HG03342 (cell line): ENCODE measurements at regions not wholly inside any gene's neighbourhood (a gene's known extent, or its start where the extent isn't known, plus 50 kb on each side); places are given as distances from the start of the nearest gene placed in this dataset.
"Not testable (repeated sequence)": the region's sequence is repeated elsewhere in the genome, so short reads cannot be mapped to it uniquely, and the experiment has no call there.

ENCODE experiments used
- ATAC-seq: cut with Tn5 transposase; IDR thresholded peaks from one replicate; pipeline ENCODE4 v1.9.1; 2021; ENCODE audit warnings: mild to moderate bottlenecking, moderate library complexity; ENCODE audit not compliant: unreplicated experiment

DNA sequence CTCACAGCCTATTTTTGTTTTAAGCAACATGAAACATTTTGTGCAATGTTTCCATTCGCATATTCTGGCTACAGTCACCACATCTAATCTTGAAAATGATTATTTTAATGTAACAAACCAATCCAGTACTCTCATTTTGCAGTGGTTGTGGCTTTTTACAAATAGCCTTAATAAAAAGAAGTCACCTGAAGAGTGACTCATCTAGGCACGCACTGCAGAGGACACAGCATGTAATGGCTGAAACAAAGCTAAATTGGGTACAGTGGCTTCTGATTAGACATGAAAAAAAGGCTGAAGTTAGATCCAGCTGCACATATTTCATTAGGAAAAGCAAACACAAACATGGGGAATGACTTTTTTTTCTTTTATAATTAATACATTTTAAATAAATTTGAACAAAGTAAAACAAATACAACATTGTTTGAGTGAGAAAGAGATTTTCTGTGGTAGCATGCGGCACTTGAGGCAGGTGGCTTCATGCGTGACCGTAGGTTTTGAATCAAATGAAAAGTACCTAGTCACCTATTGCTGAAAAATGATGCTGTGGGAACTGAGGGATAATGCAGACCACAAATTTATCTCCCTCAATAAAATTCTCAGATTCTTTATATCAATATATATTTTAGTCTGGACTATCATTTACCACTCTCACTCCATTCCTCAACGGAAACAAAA is 240.8 kb upstream of the DDX53 start:
- no peak for ATAC-seq

DNA sequence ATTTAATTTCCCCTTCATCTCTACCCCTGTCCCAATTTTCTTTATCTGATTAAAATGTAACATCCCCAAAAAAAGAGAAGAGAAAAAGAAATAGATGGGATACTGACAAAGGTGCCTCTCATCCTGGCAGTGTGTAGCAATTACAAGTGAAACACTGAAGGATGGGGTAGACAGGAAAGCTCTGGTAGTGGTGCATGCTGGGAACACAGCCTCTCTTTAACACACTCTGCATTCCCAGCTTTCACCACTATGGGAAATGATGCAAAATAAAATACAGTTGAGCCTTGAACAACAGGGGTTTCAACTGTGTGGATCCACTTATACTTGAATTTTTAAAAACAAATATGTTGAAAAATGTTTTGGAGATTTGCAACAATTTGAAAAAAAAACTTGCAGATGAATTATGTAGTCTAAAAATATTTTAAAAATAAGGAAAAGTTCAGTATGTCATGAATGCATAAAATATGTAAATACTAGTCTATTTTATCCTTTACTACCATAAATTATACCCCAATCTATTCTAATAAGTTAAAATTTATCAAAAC is 239.2 kb upstream of the DDX53 start:
- ATAC-seq = no peak

DNA sequence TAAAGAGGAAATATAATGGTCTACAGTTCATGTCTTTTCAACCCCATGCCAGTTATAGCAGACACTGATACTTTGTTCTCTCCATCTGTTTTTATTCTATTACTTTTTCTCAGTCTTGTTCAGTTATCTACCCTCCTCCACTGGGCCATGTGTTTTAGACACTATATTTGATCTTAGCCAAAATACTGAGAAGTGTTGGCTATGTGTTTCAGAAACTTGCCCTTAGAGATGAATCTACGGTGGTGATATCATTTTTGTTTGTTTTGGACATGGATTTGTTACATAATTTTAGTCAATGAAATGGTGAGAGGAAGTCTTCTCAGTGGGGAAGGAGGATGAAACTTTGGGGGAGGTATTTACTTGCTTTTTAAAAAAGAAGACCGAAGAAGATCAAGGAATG is 211.5 kb upstream of the DDX53 start:
- no peak for ATAC-seq

DNA sequence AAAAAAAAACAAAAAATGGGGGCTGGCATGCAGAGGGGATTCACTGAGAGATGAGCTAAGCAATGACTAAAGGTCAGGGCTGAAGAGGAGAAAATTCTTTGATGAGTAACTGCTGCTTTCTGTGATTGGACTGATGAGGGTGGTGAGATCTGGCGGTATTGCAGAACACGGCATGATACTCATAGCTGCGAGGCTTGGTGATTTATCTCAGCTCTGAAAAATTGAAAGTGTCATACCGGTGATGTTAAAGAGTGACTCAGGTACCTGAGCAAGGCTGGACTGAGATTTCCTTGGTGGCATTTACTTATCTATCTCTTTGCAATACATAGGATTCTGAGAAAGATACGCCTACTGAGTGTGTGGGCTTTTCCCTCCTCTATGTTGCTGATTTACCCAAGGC is 204.1 kb upstream of the DDX53 start:
- ATAC-seq = no peak

DNA sequence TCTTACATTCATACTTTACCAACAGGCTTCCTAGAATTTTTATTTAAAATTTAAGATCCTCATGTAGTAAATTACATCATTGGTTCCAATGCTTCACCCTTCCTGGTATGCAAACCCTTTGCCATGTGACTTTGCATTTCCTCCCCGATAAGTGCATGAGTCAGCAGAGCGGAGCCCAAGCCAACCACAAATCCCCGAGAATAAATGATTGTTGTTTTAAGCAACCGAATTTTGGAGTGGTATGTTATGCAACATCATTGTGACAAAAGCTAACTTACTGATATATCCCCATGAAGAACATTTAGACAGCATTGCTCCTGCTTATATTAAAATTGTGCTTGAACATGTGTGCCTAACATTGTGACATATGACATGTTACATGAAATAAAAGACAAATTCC is 199.4 kb upstream of the DDX53 start:
- ATAC-seq = no peak

DNA sequence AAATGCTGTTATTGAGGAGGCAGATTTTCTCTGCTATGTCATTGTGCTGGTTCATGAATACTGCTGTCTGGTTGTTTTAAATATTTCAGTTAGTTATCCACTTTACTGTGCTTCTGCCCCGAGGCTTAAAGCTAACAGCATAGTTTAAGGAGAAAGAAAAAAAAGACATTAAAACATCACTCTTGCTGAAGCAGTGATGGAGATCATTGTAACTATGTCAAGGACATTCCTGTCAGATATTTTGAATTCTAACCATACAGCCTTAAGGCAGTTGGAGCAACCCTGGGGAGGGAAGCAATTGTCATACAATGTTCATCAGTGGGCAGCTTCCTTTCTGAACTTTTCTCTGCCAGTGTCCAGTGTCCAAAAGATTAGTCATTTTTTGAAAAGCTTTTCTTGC is 199.0 kb upstream of the DDX53 start:
- no peak for ATAC-seq

DNA sequence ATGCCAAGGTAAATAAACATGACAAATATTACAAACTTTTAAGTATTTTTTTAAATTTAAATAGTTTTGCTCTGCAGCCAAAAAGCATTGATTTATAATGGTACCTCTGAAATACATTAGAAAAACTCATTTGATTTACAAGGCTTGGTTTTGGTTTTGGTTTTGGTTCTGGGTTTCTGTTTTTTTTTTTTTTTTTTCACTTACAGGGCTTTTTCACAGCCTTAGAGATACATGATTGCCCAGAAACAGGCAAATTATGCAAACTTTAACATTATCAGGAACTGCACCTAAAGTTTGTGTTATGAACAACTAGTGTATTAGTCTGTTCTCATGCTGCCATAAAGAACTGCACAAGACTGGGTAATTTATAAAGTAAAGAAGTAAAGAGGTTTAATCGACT is 196.4 kb upstream of the DDX53 start:
- no peak for ATAC-seq

DNA sequence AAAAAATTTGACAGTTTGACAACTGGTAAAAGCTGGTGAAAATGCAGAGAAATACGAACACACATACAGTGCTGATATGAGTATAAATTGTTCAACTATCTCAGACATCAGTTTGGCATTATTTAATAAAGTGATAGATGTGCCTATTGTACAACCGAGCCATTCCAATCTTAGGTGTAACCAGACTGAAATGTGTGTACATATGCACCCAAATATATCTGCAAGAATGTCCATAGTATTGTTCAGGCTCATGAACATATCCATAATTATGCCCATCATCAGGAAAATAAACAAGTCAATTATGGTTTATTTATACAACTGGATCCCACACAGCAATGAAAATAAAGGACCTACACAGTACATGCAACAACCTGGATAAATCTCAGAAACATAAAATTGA is 188.9 kb upstream of the DDX53 start:
- ATAC-seq = no peak

DNA sequence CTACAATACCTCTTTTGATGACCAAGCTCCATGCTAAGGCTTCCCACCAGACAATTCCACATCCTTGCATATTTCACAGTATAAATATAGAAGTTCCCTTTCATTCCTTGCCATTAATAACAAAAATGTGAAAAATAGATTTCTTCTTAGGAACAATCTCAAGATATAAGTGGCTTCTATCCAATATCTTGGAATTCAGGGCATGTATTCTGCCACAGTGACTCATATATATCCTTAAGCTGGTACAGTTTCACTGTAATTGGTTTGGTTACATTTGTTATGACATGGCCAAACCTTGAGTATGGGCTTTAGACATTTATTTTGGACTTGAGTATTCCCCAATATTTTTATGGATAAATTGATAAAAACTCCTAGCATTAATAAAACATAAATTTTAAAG is 181.7 kb upstream of the DDX53 start:
- no peak for ATAC-seq

DNA sequence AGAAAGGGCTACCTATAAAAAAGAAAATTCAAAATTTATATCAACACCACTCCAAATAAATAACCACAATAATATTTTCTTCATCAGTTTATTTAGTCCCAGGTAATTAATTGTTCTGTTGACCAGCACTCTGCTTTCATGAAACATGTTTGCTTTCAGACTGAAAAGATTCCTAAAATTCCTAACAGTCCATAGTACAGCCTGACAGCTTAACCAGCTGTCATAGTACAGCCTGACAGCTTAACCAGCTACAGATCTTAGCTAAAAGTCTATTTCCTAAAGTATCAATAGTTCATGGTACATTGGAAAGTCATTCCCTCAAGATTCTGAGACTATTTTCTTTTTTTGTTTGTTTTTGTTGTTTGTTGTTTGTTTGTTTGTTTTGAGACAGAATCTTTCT is 144.1 kb upstream of the DDX53 start:
- ATAC-seq = no peak

DNA sequence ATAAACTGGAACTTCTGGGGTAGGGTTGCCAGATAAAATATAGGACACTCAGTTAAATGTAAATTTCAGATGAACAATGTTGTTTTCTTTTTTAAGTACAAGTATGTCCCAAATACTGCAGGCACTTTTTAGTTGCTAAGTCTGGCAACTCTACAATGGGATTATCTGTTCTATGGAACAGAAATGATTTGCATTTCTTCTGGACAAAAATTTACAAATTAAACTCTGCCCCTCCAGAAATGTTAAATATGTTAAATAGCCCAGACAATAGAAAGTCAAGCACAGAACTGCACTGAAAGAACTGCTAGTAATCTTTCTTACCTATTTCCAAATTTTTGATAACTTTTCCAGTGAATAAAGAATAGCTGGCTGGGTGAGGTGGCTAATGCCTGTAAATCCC is 140.1 kb upstream of the DDX53 start:
- no peak for ATAC-seq

DNA sequence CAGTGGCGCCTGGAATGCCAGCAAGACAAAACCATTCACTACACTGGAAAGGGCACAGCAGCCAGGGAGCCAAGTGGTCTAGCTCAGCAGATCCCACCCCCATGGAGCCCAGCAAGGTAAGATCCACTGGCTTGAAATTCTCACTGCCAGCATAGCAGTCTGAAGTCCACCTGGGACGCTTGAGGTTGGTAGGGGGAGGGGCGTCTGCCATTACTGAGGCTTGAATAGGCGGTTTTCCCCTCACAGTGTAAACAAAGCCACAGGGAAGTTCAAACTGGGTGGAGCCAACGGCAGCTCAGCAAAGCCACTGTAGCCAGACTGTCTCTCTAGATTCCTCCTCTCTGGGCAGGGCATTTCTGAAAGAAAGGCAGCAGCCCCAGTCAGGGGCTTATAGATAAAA is 133.0 kb upstream of the DDX53 start:
- ATAC-seq = not testable (repeated sequence)

DNA sequence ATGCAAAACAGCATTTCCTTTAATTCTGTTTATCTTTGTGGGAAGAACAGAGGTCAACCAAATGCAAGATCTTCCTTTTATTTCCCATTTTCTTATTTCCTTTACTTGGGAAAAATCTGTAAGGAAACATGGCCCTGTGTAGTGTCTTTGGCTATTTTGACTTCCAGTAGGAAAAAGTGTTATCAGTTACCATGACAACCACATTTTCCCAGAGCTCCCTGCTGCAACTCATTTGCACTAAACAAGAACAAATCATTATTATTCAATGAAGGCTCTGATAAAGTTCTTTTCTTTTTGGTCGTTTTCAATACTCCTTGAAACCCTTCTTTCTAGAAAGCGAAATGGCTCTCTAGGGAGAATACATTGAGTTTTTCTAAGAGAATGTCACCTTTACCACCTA is 117.2 kb upstream of the DDX53 start:
- ATAC-seq = no peak

DNA sequence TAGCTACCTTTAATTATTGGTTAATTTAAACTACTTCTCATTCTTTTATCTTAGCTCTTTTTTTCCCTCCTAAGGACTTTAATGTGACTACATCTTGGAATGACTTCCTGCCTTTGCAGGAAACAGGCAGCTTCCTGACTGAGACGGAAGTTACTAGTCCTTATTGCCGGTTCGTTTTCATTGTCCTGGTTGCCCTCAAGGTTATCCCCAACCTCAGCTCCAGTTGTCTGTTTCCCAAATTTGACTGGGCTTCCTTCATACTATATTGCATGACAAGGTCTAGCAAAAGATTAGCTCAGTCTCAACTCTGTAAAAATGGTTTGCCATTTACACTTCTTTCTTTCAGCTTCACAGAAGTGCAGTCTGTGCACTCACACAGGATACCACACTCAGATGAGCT is 109.9 kb upstream of the DDX53 start:
- ATAC-seq = no peak

DNA sequence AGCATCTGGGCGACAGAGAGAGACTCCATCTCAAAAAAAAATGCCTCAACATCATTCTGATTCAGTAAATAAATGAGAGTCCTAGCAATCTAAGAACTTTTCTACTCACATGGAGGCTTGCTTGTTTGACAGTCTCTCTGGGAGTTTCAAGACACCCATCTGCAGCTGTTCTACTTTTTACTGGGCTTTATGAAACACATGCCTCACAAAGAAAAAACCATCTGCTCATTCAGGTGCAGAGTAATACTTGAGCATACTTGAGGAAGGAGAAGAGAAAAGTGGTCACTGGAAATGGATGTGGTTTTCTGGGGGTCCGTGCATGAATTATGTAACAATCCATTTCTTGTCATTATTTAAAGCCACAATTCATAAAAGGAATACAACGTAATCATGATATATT is 87.1 kb upstream of the DDX53 start:
- no peak for ATAC-seq

DNA sequence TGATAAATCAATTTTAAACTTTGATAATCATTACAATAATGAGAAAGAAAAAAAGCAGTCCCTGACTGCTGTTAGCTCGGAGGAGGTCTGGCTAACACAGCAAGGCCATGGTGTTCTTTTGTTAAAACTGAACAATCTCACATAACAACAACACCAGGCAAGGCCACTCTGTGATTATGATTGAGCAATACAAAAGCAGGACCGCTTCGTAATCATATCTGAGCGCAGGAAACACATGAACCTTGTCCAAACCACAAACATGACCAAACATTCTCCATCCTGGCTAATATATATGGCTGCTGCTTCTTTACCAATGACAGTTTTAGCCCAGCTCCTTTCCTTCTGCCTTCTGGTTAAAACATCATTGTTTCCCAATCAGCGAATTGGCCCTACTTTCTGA is 76.8 kb upstream of the DDX53 start:
- no peak for ATAC-seq

DNA sequence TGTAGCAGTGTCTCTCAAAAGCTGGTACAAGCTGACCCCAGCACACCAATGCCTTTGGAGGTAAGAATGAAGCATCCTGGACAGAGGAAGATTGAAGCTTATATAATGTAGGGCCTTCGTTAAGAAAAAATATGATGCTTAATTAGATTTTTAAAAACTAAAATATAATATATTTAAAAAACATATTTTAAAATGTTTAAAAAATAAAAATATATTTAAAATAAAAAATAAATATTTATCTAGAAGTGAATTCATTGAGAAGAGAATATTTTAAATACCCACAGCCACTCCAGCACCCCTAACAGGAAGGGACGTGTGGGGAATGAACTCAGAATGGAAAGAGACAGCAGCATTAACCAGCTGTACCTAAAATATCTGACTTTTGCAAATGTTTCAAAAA is 65.1 kb upstream of the DDX53 start:
- no peak for ATAC-seq

DNA sequence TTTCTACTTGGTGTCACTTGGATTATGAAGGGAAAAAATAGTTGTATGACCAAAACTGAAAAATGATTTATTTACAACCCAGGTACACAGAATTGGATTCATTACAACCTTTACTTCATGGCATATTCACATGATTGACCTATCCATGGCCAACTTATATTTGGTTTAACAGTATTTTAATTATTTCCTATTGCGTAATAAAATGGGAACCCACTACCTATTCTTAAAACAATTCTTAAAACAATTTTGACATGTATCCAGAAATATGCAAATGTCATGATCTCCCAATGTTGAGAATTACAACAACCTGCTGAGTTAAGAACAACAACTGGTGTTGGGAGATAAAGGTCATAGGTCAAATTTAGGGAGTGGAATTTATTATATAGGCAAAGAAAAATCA is 54.8 kb upstream of the DDX53 start:
- no peak for ATAC-seq
